T-cell (primary cell): ENCODE measurements at regions not wholly inside any gene's neighbourhood (a gene's known extent, or its start where the extent isn't known, plus 50 kb on each side); places are given as distances from the start of the nearest gene placed in this dataset.

ENCODE experiments used
- ATAC-seq, 4 experiments: fragments of 200-7000 bp in 3 of 4; fragments of 150-1000 bp in 1 of 4; cut with Tn5 transposase; replicated peaks in 1 of 4; 1 replicate in 3 of 4; 2 replicates in 1 of 4; pipeline ENCODE4 v1.10.0; 2021; ENCODE audit warnings: moderate library complexity in 3 of 4, mild to moderate bottlenecking in 2 of 4, moderate number of reproducible peaks in 1 of 4
- CTCF ChIA-PET, 2 donors: fragments of 300-600 bp; sonication (Branson Sonifier 250); formaldehyde crosslinking; loops; one replicate each; lab custom pipeline; 2022; ENCODE audit warnings: antibody characterized with exemption in 2 of 2; lab: Charles Lee
- POLR2A ChIA-PET, 2 donors: fragments of 300-600 bp; sonication (Branson Sonifier 250); formaldehyde crosslinking; loops; one replicate each; lab custom pipeline; 2022; ENCODE audit warnings: antibody characterized with exemption in 2 of 2; lab: Charles Lee
- DNase-seq, 35 experiments: peaks; one replicate each; pipeline versions ENCODE4 v3.0.0 to v3.0.0-alpha.2; 2013 to 2023
- H3K27ac ChIP-seq: one replicate; pipeline ENCODE4 v1.5.1; 2013; ENCODE audit warnings: low read length
- H3K27me3 ChIP-seq, 2 experiments: replicated peaks in 1 of 2; 1 replicate in 1 of 2; 2 replicates in 1 of 2; pipeline versions ENCODE4 v1.6.1 to v1.7.0; 2013; ENCODE audit warnings: low read length in 1 of 2, mixed read lengths in 1 of 2; ENCODE audit not compliant: control insufficient read depth in 2 of 2, insufficient read depth in 2 of 2; ENCODE audit errors: extremely low read depth in 1 of 2
- H3K36me3 ChIP-seq, 2 donors: 1 replicate in 1 of 2; 2 replicates in 1 of 2; pipeline versions ENCODE4 v1.6.1 to v1.7.0; 2013; ENCODE audit warnings: low read length in 1 of 2; ENCODE audit not compliant: control insufficient read depth in 2 of 2, insufficient read depth in 1 of 2; ENCODE audit errors: extremely low read depth in 1 of 2
- H3K4me1 ChIP-seq, 2 experiments: 1 replicate in 1 of 2; 2 replicates in 1 of 2; pipeline versions ENCODE4 v1.6.1 to v1.7.0; 2013; ENCODE audit warnings: low read length in 2 of 2, mixed read lengths in 1 of 2; ENCODE audit not compliant: insufficient read depth in 2 of 2, control insufficient read depth in 1 of 2; ENCODE audit errors: extremely low read depth in 1 of 2
- H3K4me3 ChIP-seq, 2 donors: 1 replicate in 1 of 2; 2 replicates in 1 of 2; pipeline versions ENCODE4 v1.5.1 to v1.7.0; 2013; ENCODE audit warnings: mild to moderate bottlenecking in 2 of 2, low read length in 1 of 2, moderate library complexity in 1 of 2; ENCODE audit not compliant: control insufficient read depth in 1 of 2; ENCODE audit errors: extremely low read depth in 1 of 2
- H3K9me3 ChIP-seq: 2 replicates; pipeline ENCODE4 v1.7.0; 2013
- H3K27ac Mint-ChIP-seq, 2 donors: one replicate each; pipeline ENCODE4 v1.8.0; 2020 to 2021; ENCODE audit warnings: mild to moderate bottlenecking in 2 of 2, mixed read lengths in 2 of 2
- H3K27me3 Mint-ChIP-seq, 2 donors: one replicate each; pipeline ENCODE4 v1.8.0; 2021 to 2022; ENCODE audit warnings: mixed read lengths in 2 of 2
- H3K36me3 Mint-ChIP-seq: one replicate; pipeline ENCODE4 v1.8.0; 2021; ENCODE audit warnings: mixed read lengths
- H3K4me1 Mint-ChIP-seq, 3 donors: one replicate each; pipeline ENCODE4 v1.8.0; 2020 to 2022; ENCODE audit warnings: mixed read lengths in 3 of 3, mild to moderate bottlenecking in 1 of 3
- H3K4me3 Mint-ChIP-seq, 3 donors: one replicate each; pipeline ENCODE4 v1.8.0; 2020 to 2022; ENCODE audit warnings: mild to moderate bottlenecking in 3 of 3, mixed read lengths in 3 of 3, moderate library complexity in 3 of 3
- H3K9me3 Mint-ChIP-seq, 3 donors: one replicate each; pipeline ENCODE4 v1.8.0; 2020 to 2022; ENCODE audit warnings: mixed read lengths in 3 of 3
- WGBS: methylation state at CpG from one replicate; pipeline ENCODE4 v1.1.5; 2013; ENCODE audit warnings: missing lambda C conversion rate; ENCODE audit not compliant: insufficient coverage; 5-methylcytosine and 5-hydroxymethylcytosine counted together

DNA sequence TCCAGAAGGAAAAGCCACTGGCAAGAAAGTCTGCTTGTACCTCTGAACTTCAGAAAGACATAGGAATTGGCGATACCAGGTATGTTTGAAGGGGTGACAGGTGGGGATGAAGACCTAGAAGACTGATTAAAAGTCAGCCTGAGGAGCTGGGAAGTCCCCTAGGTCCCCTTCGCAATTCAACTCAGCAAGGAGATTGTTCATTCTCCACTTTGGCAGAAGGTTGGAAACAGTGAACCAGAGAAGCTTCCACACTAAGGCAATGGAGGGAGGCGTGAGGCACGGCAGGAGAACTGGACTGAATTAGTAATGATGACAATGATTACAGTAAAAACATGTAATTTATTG is 240.3 kb upstream of the TMPO start:
- H3K4me3 ChIP-seq, result no peak overlapping the region
- DNase-seq, result no peak
- no peaks in the 10 kb centered on the region for H3K4me1 ChIP-seq
- no peak for ATAC-seq
- CTCF ChIA-PET, result no interaction called here
- no peaks in the 10 kb centered on the region for H3K9me3 ChIP-seq
- POLR2A ChIA-PET, result no interaction called here
- 100% methylated on average over 2 of the region's 4 CpGs for WGBS
- H3K4me1 Mint-ChIP-seq, result no peaks in the 10 kb centered on the region
- no peaks in the 10 kb centered on the region for H3K9me3 Mint-ChIP-seq
- H3K4me3 Mint-ChIP-seq, result no peak overlapping the region
- no peaks in the 10 kb centered on the region for H3K36me3 Mint-ChIP-seq
- no peak overlapping the region for H3K27ac Mint-ChIP-seq
- H3K27me3 ChIP-seq, result no peaks in the 10 kb centered on the region
- no peak overlapping the region for H3K27ac ChIP-seq
- H3K36me3 ChIP-seq, result no peaks in the 10 kb centered on the region
- peaks cover 0 to 2% of the 10 kb centered on the region in 2 donors for H3K27me3 Mint-ChIP-seq

DNA sequence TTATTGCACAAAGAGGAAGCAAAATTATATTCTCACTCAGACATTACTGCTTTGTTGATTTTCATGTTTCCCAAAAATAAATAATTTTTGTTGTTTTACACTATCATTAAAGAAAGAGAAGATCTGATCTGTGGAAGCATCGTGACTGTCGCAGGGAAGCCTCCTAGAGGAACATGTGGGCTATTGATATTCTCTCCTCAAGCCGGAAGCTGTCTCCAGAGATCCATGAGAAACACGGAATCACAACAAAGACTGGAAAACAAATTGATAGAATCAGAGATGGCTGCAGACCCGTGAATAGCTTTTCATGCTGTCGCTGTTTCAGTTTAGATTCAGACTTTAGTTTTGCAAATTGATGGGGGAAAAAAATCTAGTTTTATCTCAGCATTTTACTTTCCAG is 235.2 kb upstream of the TMPO start:
- Histone ChIP-seq H3K4me3 (no peak overlapping the region), H3K27me3 (no peaks in the 10 kb centered on the region), H3K36me3 (no peaks in the 10 kb centered on the region), H3K4me1 (no peaks in the 10 kb centered on the region), H3K27ac (no peak overlapping the region), H3K9me3 (no peaks in the 10 kb centered on the region)
- Mint-ChIP-seq H3K4me3 (no peak overlapping the region), H3K27me3 (peaks cover 6 to 7% of the 10 kb centered on the region in 2 donors), H3K9me3 (no peaks in the 10 kb centered on the region), H3K4me1 (no peaks in the 10 kb centered on the region), H3K36me3 (no peaks in the 10 kb centered on the region), H3K27ac (no peak overlapping the region)
- ChIA-PET POLR2A (no interaction called here), CTCF (no interaction called here)
- ATAC-seq (no peak), DNase-seq (no peak)
- 77% methylated on average over 4 of the region's 6 CpGs for WGBS

DNA sequence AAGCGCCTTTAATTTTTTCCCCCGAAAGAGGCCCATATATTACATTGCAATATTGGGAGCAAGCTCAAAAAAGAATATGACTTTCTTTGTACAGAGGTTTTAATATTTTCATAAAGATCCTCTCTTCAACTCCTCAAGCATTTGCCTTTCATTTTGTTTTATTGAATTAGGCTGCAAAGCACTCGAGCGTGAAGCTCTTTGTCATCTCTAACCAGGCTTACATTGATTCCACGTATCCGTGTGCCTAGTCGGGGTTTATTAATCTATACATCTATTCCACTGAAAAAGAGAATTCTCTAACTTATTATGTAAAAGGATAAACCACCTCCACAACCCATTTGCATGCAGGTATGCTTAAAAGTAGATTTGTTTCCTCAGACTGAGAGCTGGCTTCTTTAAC is 234.8 kb upstream of the TMPO start:
- H3K9me3 Mint-ChIP-seq, result no peaks in the 10 kb centered on the region
- H3K4me1 Mint-ChIP-seq, result no peaks in the 10 kb centered on the region
- DNase-seq (no peak), ATAC-seq (no peak)
- H3K4me3 ChIP-seq, result no peak overlapping the region
- no peak overlapping the region for H3K4me3 Mint-ChIP-seq
- no peaks in the 10 kb centered on the region for H3K4me1 ChIP-seq
- no peaks in the 10 kb centered on the region for H3K36me3 Mint-ChIP-seq
- H3K27ac ChIP-seq, result no peak overlapping the region
- no peaks in the 10 kb centered on the region for H3K27me3 ChIP-seq
- H3K36me3 ChIP-seq, result no peaks in the 10 kb centered on the region
- CTCF ChIA-PET, result interaction anchor here in 1 of 2 donors (0.6 kb wide), 1 partner anchor 100 kb away, joined by 4 read pairs; no protein-coding TSS in a partner anchor
- POLR2A ChIA-PET, result no interaction called here
- WGBS, result no CpG with 5 or more reads among the region's 7 CpGs
- H3K27me3 Mint-ChIP-seq, result peaks cover 7 to 9% of the 10 kb centered on the region in 2 donors
- H3K9me3 ChIP-seq, result no peaks in the 10 kb centered on the region
- H3K27ac Mint-ChIP-seq, result no peak overlapping the region

DNA sequence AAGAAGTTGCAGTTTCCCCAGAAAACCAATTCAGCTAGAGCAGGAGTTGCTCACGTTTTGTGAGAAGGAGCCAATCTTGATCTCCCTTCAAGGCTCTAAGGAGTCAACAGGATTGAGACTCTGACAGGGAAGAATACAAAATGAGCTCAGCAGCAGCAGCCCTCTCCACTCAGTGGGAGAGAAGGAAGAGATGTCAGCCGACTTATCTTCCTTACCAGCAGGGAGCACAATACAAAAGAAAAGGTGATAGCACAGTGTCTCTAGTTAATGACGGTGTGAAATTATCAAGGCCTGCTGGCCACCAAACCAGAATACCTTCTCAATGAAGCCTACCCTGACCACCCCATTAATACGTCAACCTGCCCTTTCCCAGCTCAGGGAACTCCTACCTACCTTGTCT is 223.6 kb upstream of the TMPO start:
- Histone ChIP-seq H3K27me3 (no peaks in the 10 kb centered on the region), H3K4me3 (no peak overlapping the region), H3K9me3 (no peaks in the 10 kb centered on the region), H3K36me3 (no peaks in the 10 kb centered on the region), H3K27ac (no peak overlapping the region), H3K4me1 (no peaks in the 10 kb centered on the region)
- Mint-ChIP-seq H3K27ac (no peak overlapping the region), H3K4me3 (no peak overlapping the region), H3K36me3 (no peaks in the 10 kb centered on the region), H3K27me3 (peaks cover 16 to 31% of the 10 kb centered on the region in 2 donors), H3K4me1 (no peaks in the 10 kb centered on the region), H3K9me3 (no peaks in the 10 kb centered on the region)
- DNase-seq (no peak), ATAC-seq (no peak)
- ChIA-PET POLR2A (interaction anchor here in 1 of 2 donors (0.7 kb wide), 1 partner anchor 1377 kb away, joined by 3 read pairs; no protein-coding TSS in a partner anchor), CTCF (no interaction called here)
- 40% methylated on average over 1 of the region's 4 CpGs for WGBS

DNA sequence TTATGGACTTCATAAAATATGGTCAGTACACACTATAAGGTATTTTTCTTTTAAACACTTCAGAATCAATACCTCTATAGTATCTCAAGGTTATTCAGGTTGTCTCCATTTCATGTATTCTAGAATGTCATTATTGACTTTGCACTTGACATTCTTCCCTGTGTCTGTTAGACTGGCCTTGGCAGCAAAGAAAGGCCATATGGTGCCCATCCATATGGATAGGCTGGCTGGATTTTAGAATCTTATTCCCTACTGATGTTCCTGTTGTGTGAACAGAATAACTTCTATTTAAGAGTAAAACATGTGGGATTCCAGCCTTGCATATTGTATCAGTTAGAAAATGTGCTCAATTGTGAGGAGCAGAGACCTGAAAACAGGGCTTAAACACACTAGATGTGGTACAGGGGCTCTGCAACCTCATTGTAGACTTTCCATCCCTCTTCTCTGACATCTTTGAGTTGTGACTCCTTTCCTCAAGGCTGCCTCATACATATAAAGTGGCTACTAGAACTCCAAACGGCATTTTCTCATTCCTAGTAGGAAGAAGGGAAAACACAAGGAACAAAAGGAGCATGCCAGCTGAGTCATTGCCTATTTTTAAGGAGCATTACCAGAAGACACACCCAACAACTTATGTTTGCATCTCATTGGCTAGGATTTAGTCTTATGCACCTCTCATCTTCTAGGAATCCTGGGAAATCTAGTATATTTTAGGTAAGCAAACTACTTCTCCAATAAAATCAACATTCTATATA is 221.2 kb upstream of the TMPO start:
- no peaks in the 10 kb centered on the region for H3K9me3 Mint-ChIP-seq
- ChIA-PET POLR2A (no interaction called here), CTCF (no interaction called here)
- H3K36me3 Mint-ChIP-seq, result no peaks in the 10 kb centered on the region
- H3K27me3 ChIP-seq, result no peaks in the 10 kb centered on the region
- no peaks in the 10 kb centered on the region for H3K4me1 Mint-ChIP-seq
- H3K27ac Mint-ChIP-seq, result no peak overlapping the region
- no CpG with 5 or more reads among the region's 1 CpG for WGBS
- ATAC-seq (no peak), DNase-seq (no peak)
- H3K4me1 ChIP-seq, result no peaks in the 10 kb centered on the region
- H3K27ac ChIP-seq, result no peak overlapping the region
- H3K9me3 ChIP-seq, result no peaks in the 10 kb centered on the region
- peaks cover 17 to 21% of the 10 kb centered on the region in 2 donors for H3K27me3 Mint-ChIP-seq
- no peak overlapping the region for H3K4me3 ChIP-seq
- H3K4me3 Mint-ChIP-seq, result no peak overlapping the region
- no peaks in the 10 kb centered on the region for H3K36me3 ChIP-seq

DNA sequence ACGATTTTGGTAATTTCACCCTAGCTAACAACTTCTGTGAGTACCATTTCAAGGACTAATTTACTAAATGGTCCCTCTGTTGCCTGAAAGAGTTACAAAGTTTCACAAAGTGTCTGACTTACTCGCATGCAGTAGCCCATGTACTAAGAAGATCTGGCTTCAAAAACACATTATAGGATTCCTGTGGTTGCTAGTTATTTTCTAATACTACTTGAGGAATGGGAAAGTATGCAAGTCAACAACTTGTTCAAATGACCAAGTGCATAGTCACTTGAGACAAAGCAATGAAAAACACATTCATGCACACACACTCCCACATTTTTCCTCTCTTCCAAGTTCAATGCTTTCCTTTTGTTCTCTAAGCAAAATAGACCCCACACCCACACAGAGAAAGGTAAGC is 219.7 kb upstream of the TMPO start:
- no CpG with 5 or more reads among the region's 2 CpGs for WGBS
- Mint-ChIP-seq H3K36me3 (no peaks in the 10 kb centered on the region), H3K27ac (no peak overlapping the region), H3K4me1 (no peaks in the 10 kb centered on the region), H3K9me3 (no peaks in the 10 kb centered on the region), H3K27me3 (peaks cover 15 to 20% of the 10 kb centered on the region in 2 donors), H3K4me3 (no peak overlapping the region)
- CTCF ChIA-PET, result interaction anchor here in 1 of 2 donors (0.7 kb wide), 1 partner anchor 317 kb away, joined by 3 read pairs; no protein-coding TSS in a partner anchor
- no peak overlapping the region for H3K4me3 ChIP-seq
- H3K27ac ChIP-seq, result no peak overlapping the region
- DNase-seq, result no peak
- H3K36me3 ChIP-seq, result no peaks in the 10 kb centered on the region
- no peaks in the 10 kb centered on the region for H3K9me3 ChIP-seq
- POLR2A ChIA-PET, result no interaction called here
- no peaks in the 10 kb centered on the region for H3K4me1 ChIP-seq
- H3K27me3 ChIP-seq, result no peaks in the 10 kb centered on the region
- ATAC-seq, result no peak
